NCI-H345 (cell line): ENCODE measurements at regions not wholly inside any gene's neighbourhood (a gene's known extent, or its start where the extent isn't known, plus 50 kb on each side); places are given as distances from the start of the nearest gene placed in this dataset.

Source experiments
- DNase-seq: peaks from one replicate; lab custom pipeline; 2025; lab: John Stamatoyannopoulos, UW

- peak; percentile 8 for DNase-seq
These were observed 423.3 kb downstream of the CENPC start for GRCh38 chr4:67122029-67122428.

- DNase-seq, result no peak
These were observed 424.9 kb downstream of the CENPC start for GRCh38 chr4:67120369-67120768.

- no peak for DNase-seq
These were observed 436.0 kb downstream of the CENPC start for GRCh38 chr4:67109276-67109675.

- peak; percentile 90 for DNase-seq
These were observed 438.3 kb downstream of the CENPC start for GRCh38 chr4:67106861-67107460.

GRCh38 chr4:67104145-67104544 lies 441.2 kb downstream of the CENPC start:
- peak; percentile 44 for DNase-seq

GRCh38 chr4:67103001-67103747 lies 442.1 kb downstream of the CENPC start:
- no peak for DNase-seq

GRCh38 chr4:67101612-67102011 lies 443.7 kb downstream of the CENPC start:
- DNase-seq, result peak; percentile 33

- DNase-seq, result peak; percentile 8
These were observed 453.0 kb downstream of the CENPC start for GRCh38 chr4:67092351-67092750.

GRCh38 chr4:67091673-67092072 lies 453.6 kb downstream of the CENPC start:
- no peak for DNase-seq

GRCh38 chr4:67087897-67088296 lies 457.4 kb downstream of the CENPC start:
- DNase-seq, result peak; percentile 43

- no peak for DNase-seq
These were observed 460.5 kb downstream of the CENPC start for GRCh38 chr4:67084783-67085182.

GRCh38 chr4:67083496-67083895 lies 461.8 kb downstream of the CENPC start:
- no peak for DNase-seq

GRCh38 chr4:67082746-67083145 lies 462.6 kb downstream of the CENPC start:
- no peak for DNase-seq

GRCh38 chr4:67080046-67080557 lies 465.2 kb downstream of the CENPC start:
- DNase-seq, result no peak

GRCh38 chr4:67071641-67072040 lies 473.7 kb downstream of the CENPC start:
- no peak for DNase-seq

- DNase-seq, result no peak
These were observed 490.0 kb downstream of the CENPC start for GRCh38 chr4:67055319-67055718.

GRCh38 chr4:67054896-67055295 lies 490.4 kb downstream of the CENPC start:
- DNase-seq, result no peak

GRCh38 chr4:67052814-67053675 lies 492.3 kb downstream of the CENPC start:
- DNase-seq, result peak; percentile 81

GRCh38 chr4:67051000-67051789 lies 494.1 kb downstream of the CENPC start:
- DNase-seq, result peak; percentile 34

GRCh38 chr4:67049446-67049845 lies 495.9 kb downstream of the CENPC start:
- DNase-seq, result no peak

- no peak for DNase-seq
These were observed 496.8 kb downstream of the CENPC start for GRCh38 chr4:67048530-67048929.

- DNase-seq, result no peak
These were observed 505.0 kb downstream of the CENPC start for GRCh38 chr4:67040315-67040714.
